HUES6 (cell line): ENCODE measurements at regions not wholly inside any gene's neighbourhood (a gene's known extent, or its start where the extent isn't known, plus 50 kb on each side); places are given as distances from the start of the nearest gene placed in this dataset.

Experiments used
- H3K27ac ChIP-seq: 2 replicates; pipeline ENCODE4 v1.7.0; 2013; ENCODE audit warnings: low read depth, mild to moderate bottlenecking, low read length, inconsistent platforms
- H3K27me3 ChIP-seq: 2 replicates; pipeline ENCODE4 v1.6.1; 2013; ENCODE audit warnings: low read length; ENCODE audit not compliant: control insufficient read depth, insufficient read depth
- H3K36me3 ChIP-seq: 2 replicates; pipeline ENCODE4 v1.6.1; 2013; ENCODE audit warnings: low read length; ENCODE audit not compliant: control insufficient read depth, insufficient read depth
- H3K4me1 ChIP-seq: 2 replicates; pipeline ENCODE4 v1.6.1; 2013; ENCODE audit warnings: low read length; ENCODE audit not compliant: control insufficient read depth, insufficient read depth
- H3K4me3 ChIP-seq: 2 replicates; pipeline ENCODE4 v1.5.1; 2013; ENCODE audit warnings: low read depth, low read length
- H3K9ac ChIP-seq: one replicate; pipeline ENCODE4 v1.6.1; 2013; ENCODE audit warnings: mild to moderate bottlenecking, low read length
- H3K9me3 ChIP-seq: 2 replicates; pipeline ENCODE4 v1.6.1; 2013; ENCODE audit warnings: low read depth, low read length; ENCODE audit not compliant: control insufficient read depth, insufficient read depth

DNA sequence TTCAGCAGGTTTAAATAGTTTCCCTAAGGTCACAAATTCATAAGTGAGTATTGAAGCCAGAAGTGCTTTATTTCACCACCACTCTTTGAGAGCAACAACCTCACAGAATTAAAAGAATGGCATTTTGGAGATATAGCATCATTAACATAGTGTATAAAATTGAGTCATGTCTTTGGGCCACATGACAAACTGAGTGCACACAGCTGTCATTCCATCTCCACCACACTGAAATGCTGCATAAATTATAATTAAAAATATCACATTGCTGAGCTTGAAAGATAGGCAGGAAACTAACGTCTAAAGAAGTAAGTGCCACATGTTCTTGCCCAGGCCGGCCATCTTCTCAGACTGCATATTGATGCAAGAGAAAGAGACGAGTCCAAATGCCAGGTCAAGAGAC is 897.9 kb upstream of the CNTNAP5 start:
- H3K9me3 ChIP-seq: peaks cover 3% of the 10 kb centered on the region; the same call in 1 of the 2 replicates
- no peak overlapping the region for H3K27ac ChIP-seq
- H3K36me3 ChIP-seq: no peaks in the 10 kb centered on the region
- no peak overlapping the region for H3K4me3 ChIP-seq
- H3K9ac ChIP-seq: no peak overlapping the region
- H3K27me3 ChIP-seq: no peaks in the 10 kb centered on the region
- no peaks in the 10 kb centered on the region for H3K4me1 ChIP-seq

DNA sequence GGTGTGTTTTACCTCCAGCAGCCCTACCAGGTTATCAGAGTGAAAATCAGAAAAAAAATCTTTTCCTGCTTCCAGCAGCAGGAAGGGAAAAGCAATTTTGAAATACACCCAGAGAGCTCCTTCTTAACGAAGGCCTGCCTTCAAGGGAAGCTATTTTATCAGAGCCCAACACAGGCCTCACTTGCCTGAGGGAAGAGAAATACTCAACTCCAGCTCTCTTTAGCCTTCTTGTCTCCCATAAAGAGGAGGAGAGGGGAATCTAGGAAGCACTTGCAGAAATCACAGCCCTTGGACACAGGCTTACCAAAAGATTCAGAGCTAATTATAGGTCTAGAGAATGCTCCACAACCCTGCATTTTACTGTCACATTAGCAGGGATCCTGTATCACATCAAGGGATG is 896.1 kb upstream of the CNTNAP5 start:
- Histone ChIP-seq H3K27ac (no peak overlapping the region), H3K9me3 (peaks cover 3% of the 10 kb centered on the region; the same call in 1 of the 2 replicates), H3K4me1 (no peaks in the 10 kb centered on the region), H3K27me3 (no peaks in the 10 kb centered on the region), H3K36me3 (no peaks in the 10 kb centered on the region), H3K4me3 (no peak overlapping the region), H3K9ac (no peak overlapping the region)

DNA sequence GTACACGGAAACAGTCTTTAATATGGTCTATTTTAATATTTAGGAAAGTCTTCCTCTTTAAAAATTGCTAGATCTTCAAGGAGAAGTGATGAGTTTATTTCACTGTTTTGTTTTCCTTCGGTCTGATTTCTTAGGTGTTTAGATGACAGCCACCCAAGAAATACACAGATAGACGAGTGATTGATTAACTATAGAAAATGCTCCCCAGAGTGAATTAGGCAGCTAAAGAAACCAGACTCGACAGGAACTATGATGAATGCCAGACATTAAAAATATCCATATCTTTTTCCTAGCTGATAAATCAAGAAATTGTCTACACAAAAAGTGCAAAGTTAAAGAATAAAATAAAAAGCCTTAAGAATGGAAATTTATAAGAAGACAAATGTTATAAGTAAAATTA is 888.7 kb upstream of the CNTNAP5 start:
- Histone ChIP-seq H3K36me3 (no peaks in the 10 kb centered on the region), H3K4me1 (no peaks in the 10 kb centered on the region), H3K27ac (no peak overlapping the region), H3K9ac (no peak overlapping the region), H3K27me3 (no peaks in the 10 kb centered on the region), H3K9me3 (peaks cover 3% of the 10 kb centered on the region; the same call in 1 of the 2 replicates), H3K4me3 (no peak overlapping the region)

DNA sequence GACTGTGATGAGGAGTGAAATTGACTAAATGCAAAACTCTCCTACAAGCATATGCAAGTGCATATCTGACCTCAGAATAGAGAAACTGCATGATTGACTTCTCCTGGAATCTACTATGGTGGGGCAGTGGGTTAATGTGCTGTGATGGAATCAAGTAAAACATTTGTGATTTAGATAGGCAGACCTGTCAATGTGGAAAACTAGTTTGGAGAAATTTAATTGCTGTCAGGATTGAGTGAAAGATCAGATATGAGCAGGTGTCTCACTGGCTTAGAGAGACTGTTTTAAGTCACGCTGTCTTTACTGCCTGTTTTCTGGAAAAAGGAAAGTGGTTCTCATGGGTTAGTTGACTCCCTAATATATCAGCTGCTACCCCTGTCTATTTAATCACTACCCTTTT is 881.0 kb upstream of the CNTNAP5 start:
- Histone ChIP-seq H3K4me3 (no peak overlapping the region), H3K9me3 (peaks cover 2% of the 10 kb centered on the region; the same call in 1 of the 2 replicates), H3K27ac (no peak overlapping the region), H3K27me3 (no peaks in the 10 kb centered on the region), H3K9ac (no peak overlapping the region), H3K36me3 (no peaks in the 10 kb centered on the region), H3K4me1 (no peaks in the 10 kb centered on the region)

DNA sequence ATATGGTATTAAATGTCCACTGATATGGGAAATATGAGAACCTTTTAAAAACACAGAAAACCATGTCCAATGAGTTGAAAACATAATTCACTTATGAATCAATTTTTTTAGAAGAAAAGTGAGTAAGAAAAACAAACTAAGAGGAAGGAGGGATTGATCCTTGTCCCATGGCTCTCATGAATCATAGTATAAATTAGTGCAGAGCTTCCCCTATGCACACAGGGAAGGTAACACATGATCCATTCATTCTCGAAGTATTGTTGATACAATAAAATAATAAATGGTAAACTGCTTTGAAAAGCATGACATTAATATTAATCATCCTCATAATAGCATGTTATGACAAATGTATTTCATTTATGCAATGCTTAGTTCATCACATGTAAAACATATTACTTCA is 872.0 kb upstream of the CNTNAP5 start:
- H3K9me3 ChIP-seq: no peaks in the 10 kb centered on the region
- no peaks in the 10 kb centered on the region for H3K4me1 ChIP-seq
- H3K27me3 ChIP-seq: no peaks in the 10 kb centered on the region
- no peak overlapping the region for H3K9ac ChIP-seq
- no peaks in the 10 kb centered on the region for H3K36me3 ChIP-seq
- H3K27ac ChIP-seq: no peak overlapping the region
- no peak overlapping the region for H3K4me3 ChIP-seq

DNA sequence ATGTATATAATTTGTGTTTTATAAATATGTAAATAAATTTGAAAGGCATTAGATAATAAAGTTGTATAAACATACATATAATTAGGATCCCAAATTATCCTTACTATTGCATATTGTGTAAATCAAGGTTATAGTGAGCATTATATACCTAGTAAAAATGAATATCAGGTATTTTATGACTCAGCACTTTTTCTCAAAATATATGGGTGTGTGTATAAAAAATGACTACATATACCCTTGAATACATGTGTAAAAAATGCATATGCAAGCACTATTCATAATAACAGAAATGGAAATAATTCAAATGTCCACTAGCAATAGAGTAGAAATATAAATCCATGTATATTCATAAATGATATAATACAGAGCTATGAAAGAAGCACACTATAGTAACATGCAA is 870.9 kb upstream of the CNTNAP5 start:
- Histone ChIP-seq H3K9ac (no peak overlapping the region), H3K36me3 (no peaks in the 10 kb centered on the region), H3K9me3 (no peaks in the 10 kb centered on the region), H3K27me3 (no peaks in the 10 kb centered on the region), H3K4me1 (no peaks in the 10 kb centered on the region), H3K27ac (no peak overlapping the region), H3K4me3 (no peak overlapping the region)

DNA sequence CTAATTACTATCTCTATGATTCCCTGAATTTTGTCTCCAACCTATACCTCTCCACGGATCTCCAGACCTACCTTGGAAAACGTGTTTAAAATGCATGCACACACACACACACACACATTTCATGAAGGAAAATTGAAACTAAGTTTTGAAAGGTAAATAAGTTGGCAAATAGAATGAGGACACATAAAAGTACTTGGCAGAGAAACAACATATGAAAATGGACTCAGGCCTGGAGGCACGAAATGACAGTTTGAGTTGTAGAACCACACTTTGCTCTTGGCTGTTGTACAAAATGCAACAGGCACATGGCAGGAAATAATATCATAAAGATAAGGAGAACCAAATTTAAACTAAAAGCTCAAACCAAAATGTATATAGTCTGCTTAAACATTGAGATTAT is 868.1 kb upstream of the CNTNAP5 start:
- Histone ChIP-seq H3K4me1 (peaks cover 9% of the 10 kb centered on the region; the same call in 1 of the 2 replicates), H3K9ac (no peak overlapping the region), H3K36me3 (no peaks in the 10 kb centered on the region), H3K4me3 (no peak overlapping the region), H3K9me3 (no peaks in the 10 kb centered on the region), H3K27ac (no peak overlapping the region), H3K27me3 (no peaks in the 10 kb centered on the region)

DNA sequence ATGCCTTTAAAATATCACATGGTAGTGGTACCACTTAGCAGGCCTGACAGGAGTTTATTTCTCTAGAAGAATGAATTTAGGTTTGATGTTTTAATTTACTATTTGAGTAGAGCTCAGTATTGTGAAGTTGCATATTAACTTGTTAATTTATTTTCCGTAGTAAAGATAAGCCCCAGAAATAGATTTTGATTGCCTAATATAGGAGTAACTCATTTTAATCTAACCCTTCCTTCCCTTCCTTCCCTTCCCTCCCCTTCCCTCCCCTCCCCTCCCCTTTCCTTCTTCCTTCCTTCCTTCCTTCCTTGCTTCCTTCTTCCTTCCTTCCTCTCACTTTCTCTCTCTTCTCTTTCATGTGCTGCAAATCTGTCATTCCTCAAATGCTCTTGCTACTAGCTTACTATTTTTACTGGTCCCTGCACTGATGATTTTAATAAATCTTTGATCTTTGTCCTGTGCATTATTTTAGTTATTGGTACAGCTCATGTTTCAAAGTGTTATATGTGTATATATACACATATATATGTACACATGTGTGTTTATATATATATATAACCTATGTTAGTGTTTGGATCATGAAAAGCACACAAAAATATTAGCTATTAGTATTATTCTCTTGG is 862.6 kb upstream of the CNTNAP5 start:
- H3K27me3 ChIP-seq: no peaks in the 10 kb centered on the region
- H3K4me3 ChIP-seq: no peak overlapping the region
- H3K4me1 ChIP-seq: peaks cover 9% of the 10 kb centered on the region; the same call in 1 of the 2 replicates
- H3K27ac ChIP-seq: no peak overlapping the region
- H3K9ac ChIP-seq: no peak overlapping the region
- H3K36me3 ChIP-seq: no peaks in the 10 kb centered on the region
- no peaks in the 10 kb centered on the region for H3K9me3 ChIP-seq

DNA sequence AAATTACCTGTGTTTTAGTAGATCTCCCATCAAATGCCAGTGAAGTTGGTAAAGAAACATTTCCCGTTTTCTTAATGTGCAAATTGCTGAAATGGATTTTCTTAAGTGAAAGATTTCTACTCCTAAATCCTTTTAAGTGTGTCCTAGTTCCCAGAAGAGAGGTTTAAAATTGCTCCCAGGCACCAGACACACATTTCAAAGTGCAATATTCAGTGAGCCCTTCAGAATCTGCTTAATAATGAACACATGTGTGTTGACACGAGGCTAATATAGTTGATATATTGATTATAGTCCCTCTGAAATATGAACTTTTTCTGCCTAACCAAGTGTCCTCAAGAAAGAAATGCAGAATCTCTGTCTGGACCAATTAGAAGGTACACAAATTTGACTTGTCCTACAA is 861.7 kb upstream of the CNTNAP5 start:
- H3K27me3 ChIP-seq: no peaks in the 10 kb centered on the region
- no peak overlapping the region for H3K9ac ChIP-seq
- peaks cover 9% of the 10 kb centered on the region; the same call in 1 of the 2 replicates for H3K4me1 ChIP-seq
- H3K9me3 ChIP-seq: peaks cover 6% of the 10 kb centered on the region
- H3K27ac ChIP-seq: no peak overlapping the region
- H3K36me3 ChIP-seq: no peaks in the 10 kb centered on the region
- no peak overlapping the region for H3K4me3 ChIP-seq

DNA sequence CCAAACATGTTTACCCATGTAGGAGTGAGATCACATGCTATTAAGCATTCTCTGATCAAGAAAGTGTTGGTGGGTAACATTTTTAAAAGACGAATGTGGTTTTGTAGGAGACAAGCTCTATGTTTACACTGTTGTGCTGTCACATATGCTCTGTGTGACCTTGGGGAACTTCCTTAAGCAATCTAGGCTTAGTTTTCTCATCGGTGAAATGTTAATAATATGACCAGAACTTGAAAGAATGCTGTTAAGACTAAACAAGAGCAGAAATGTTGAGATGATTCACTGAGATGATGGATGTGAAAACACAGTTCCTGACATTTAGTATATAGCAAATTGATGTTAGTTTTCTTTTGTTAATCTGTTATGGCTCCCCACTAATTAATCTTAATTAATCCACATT is 860.9 kb upstream of the CNTNAP5 start:
- H3K4me1 ChIP-seq: peaks cover 9% of the 10 kb centered on the region; the same call in 1 of the 2 replicates
- no peak overlapping the region for H3K4me3 ChIP-seq
- H3K27ac ChIP-seq: no peak overlapping the region
- H3K36me3 ChIP-seq: no peaks in the 10 kb centered on the region
- no peaks in the 10 kb centered on the region for H3K27me3 ChIP-seq
- H3K9me3 ChIP-seq: peaks cover 10% of the 10 kb centered on the region
- no peak overlapping the region for H3K9ac ChIP-seq

DNA sequence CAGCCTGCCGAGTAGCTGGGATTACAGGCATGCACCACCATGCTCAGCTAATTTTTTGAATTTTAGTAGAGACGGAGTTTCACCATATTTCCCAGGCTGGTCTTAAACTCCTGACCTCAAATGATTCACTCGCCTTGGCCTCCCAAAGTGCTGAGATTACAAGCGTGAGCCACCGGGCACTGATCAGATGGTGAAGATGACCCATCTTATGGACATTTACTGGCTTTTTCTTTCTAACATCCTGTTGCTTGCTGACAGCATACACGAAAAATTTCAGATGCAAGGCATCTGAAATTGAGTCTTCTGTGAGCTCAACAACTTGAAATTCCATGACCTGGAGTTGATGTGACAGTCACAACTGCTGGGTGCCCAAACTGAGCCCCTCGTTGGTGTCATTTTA is 859.5 kb upstream of the CNTNAP5 start:
- Histone ChIP-seq H3K4me3 (no peak overlapping the region), H3K4me1 (peaks cover 9% of the 10 kb centered on the region; the same call in 1 of the 2 replicates), H3K27me3 (no peaks in the 10 kb centered on the region), H3K9ac (no peak overlapping the region), H3K9me3 (peaks cover 10% of the 10 kb centered on the region), H3K27ac (no peak overlapping the region), H3K36me3 (no peaks in the 10 kb centered on the region)
